Ishikawa (cell line): ENCODE measurements at regions not wholly inside any gene's neighbourhood (a gene's known extent, or its start where the extent isn't known, plus 50 kb on each side); places are given as distances from the start of the nearest gene placed in this dataset.

Source experiments
- CEBPB ChIP-seq: IDR thresholded peaks from 2 replicates; pipeline ENCODE4 v1.6.1; 2012
- CREB1 ChIP-seq: IDR thresholded peaks from 2 replicates; pipeline ENCODE4 v1.6.1; 2012; ENCODE audit warnings: low read depth
- EGR1 ChIP-seq: IDR thresholded peaks from 2 replicates; pipeline ENCODE4 v1.6.1; 2012
- EP300 ChIP-seq: IDR thresholded peaks from 2 replicates; pipeline ENCODE4 v1.6.1; 2012; ENCODE audit warnings: borderline replicate concordance
- FOXM1 ChIP-seq: IDR thresholded peaks from 2 replicates; pipeline ENCODE4 v1.6.1; 2012; ENCODE audit warnings: low read depth, borderline replicate concordance
- MAX ChIP-seq: IDR thresholded peaks from 2 replicates; pipeline ENCODE4 v1.6.1; 2012
- NFIC ChIP-seq: IDR thresholded peaks from 2 replicates; pipeline ENCODE4 v1.6.1; 2012
- RAD21 ChIP-seq: IDR thresholded peaks from 2 replicates; pipeline ENCODE4 v1.6.1; 2012; ENCODE audit warnings: low read depth
- REST ChIP-seq: IDR thresholded peaks from 2 replicates; pipeline ENCODE4 v1.6.1; 2012; ENCODE audit warnings: low read depth, mild to moderate bottlenecking
- TAF1 ChIP-seq: IDR thresholded peaks from 2 replicates; pipeline ENCODE4 v1.6.1; 2012; ENCODE audit warnings: low read depth, mild to moderate bottlenecking
- TCF12 ChIP-seq: IDR thresholded peaks from 2 replicates; pipeline ENCODE4 v1.6.1; 2012; ENCODE audit warnings: low read depth
- TEAD4 ChIP-seq: IDR thresholded peaks from 2 replicates; pipeline ENCODE4 v1.6.1; 2012
- USF1 ChIP-seq: IDR thresholded peaks from 2 replicates; pipeline ENCODE4 v1.6.1; 2012
- YY1 ChIP-seq: IDR thresholded peaks from 2 replicates; pipeline ENCODE4 v1.6.1; 2012; ENCODE audit warnings: low read depth
- ZBTB7A ChIP-seq: IDR thresholded peaks from 2 replicates; pipeline ENCODE4 v1.6.1; 2012; ENCODE audit warnings: low read depth

GRCh38 chr3:178428037-178428436, 108.2 kb upstream of the KCNMB2 start:
- TF ChIP-seq EGR1 = no peak
- TF ChIP-seq NFIC = no peak
- no peak for TF ChIP-seq ZBTB7A
- TF ChIP-seq TEAD4 = no peak
- no peak for TF ChIP-seq TCF12
- TF ChIP-seq CEBPB = no peak
- no peak for TF ChIP-seq USF1

- TF ChIP-seq USF1 = no peak
- peak; percentile 36 for TF ChIP-seq RAD21
Measured at GRCh38 chr3:178434206-178434805, 101.9 kb upstream of the KCNMB2 start.

- no peak for TF ChIP-seq EP300
Measured at GRCh38 chr3:178435575-178435974, 100.7 kb upstream of the KCNMB2 start.

- TF ChIP-seq RAD21 (peak; percentile 71), FOXM1 (no peak), TEAD4 (no peak), YY1 (no peak), ZBTB7A (no peak), REST (no peak), EGR1 (no peak)
Measured at GRCh38 chr3:178436773-178437172, 99.5 kb upstream of the KCNMB2 start.

GRCh38 chr3:178437236-178437635, 99.0 kb upstream of the KCNMB2 start:
- TF ChIP-seq EP300 = no peak
- TF ChIP-seq REST = no peak
- TF ChIP-seq YY1 = no peak
- no peak for TF ChIP-seq TEAD4
- TF ChIP-seq ZBTB7A = no peak
- TF ChIP-seq FOXM1 = no peak

GRCh38 chr3:178439504-178439903, 96.7 kb upstream of the KCNMB2 start:
- TF ChIP-seq TCF12 = no peak
- TF ChIP-seq NFIC = no peak
- peak; percentile 40; the same call in 1 of the 2 replicates for TF ChIP-seq REST
- no peak for TF ChIP-seq MAX
- TF ChIP-seq YY1 = no peak
- no peak for TF ChIP-seq RAD21
- TF ChIP-seq EGR1 = no peak

GRCh38 chr3:178440043-178440442, 96.2 kb upstream of the KCNMB2 start:
- TF ChIP-seq USF1 (no peak), TEAD4 (no peak), CREB1 (no peak), TAF1 (no peak), EGR1 (no peak), ZBTB7A (no peak), FOXM1 (no peak), CEBPB (no peak), REST (no peak), RAD21 (no peak), TCF12 (no peak), YY1 (no peak), NFIC (no peak), EP300 (no peak)
